Gastroesophageal sphincter (tissue), 4 donors: ENCODE measurements at regions not wholly inside any gene's neighbourhood (a gene's known extent, or its start where the extent isn't known, plus 50 kb on each side); places are given as distances from the start of the nearest gene placed in this dataset.
A peak's percentile ranks its signal among the peaks of the same experiment; 100 is the strongest.

ENCODE experiments used
- ATAC-seq: fragments of 150-250 bp; one replicate; pipeline ENCODE4 v1.9.1; 2016; ENCODE audit warnings: mild to moderate bottlenecking, moderate library complexity
- H3K27ac ChIP-seq, 4 donors: fragments of 200-600 bp; sonication (generic) in 3 of 4; 1 replicate in 3 of 4; 2 replicates in 1 of 4; pipeline ENCODE4 v1.5.1; 2016 to 2019
- H3K27me3 ChIP-seq: fragments of 200-600 bp; sonication (generic); one replicate; pipeline ENCODE4 v1.5.1; 2019
- H3K36me3 ChIP-seq, 2 donors: fragments of 200-600 bp; sonication (generic); one replicate each; pipeline ENCODE4 v1.5.1; 2019; ENCODE audit warnings: control low read depth in 1 of 2
- H3K4me1 ChIP-seq, 3 donors: fragments of 200-600 bp; sonication (generic); 1 replicate in 2 of 3; 2 replicates in 1 of 3; pipeline ENCODE4 v1.5.1; 2016 to 2019; ENCODE audit warnings: control low read depth in 2 of 3
- H3K4me3 ChIP-seq, 2 donors: fragments of 200-600 bp; sonication (generic); one replicate each; pipeline ENCODE4 v1.5.1; 2019; ENCODE audit warnings: mild to moderate bottlenecking in 1 of 2, moderate library complexity in 1 of 2
- H3K9me3 ChIP-seq, 3 donors: fragments of 200-600 bp; sonication (generic); one replicate each; pipeline ENCODE4 v1.5.1; 2017 to 2019; ENCODE audit warnings: control low read depth in 2 of 3
- CTCF ChIP-seq, 4 experiments: fragments of 200-600 bp in 2 of 4; fragments of 450-650 bp in 2 of 4; sonication (generic) in 1 of 4; IDR thresholded peaks; one replicate each; pipeline ENCODE4 v1.5.1; 2017 to 2019; ENCODE audit warnings: antibody characterized with exemption in 4 of 4, mild to moderate bottlenecking in 2 of 4, moderate library complexity in 2 of 4
- EP300 ChIP-seq: sonication (generic); formaldehyde crosslinking; IDR thresholded peaks from one replicate; pipeline ENCODE4 v1.6.1; 2017; ENCODE audit warnings: antibody characterized with exemption, mild to moderate bottlenecking
- POLR2A ChIP-seq, 2 donors: fragments of 450-650 bp; IDR thresholded peaks; one replicate each; pipeline ENCODE4 v1.6.1; 2017; ENCODE audit warnings: antibody characterized with exemption in 2 of 2, mild to moderate bottlenecking in 2 of 2, moderate library complexity in 1 of 2
- POLR2AphosphoS5 ChIP-seq: sonication (generic); formaldehyde crosslinking; IDR thresholded peaks from one replicate; pipeline ENCODE4 v1.6.1; 2017; ENCODE audit warnings: antibody characterized with exemption
- WGBS, 2 donors: methylation state at CpG; one replicate each; pipeline ENCODE4 v1.1.5; 2018; ENCODE audit warnings: low coverage in 1 of 2; 5-methylcytosine and 5-hydroxymethylcytosine counted together

- Histone ChIP-seq H3K27ac (no peak overlapping the region), H3K27me3 (no peaks in the 10 kb centered on the region), H3K9me3 (no peaks in the 10 kb centered on the region), H3K4me1 (no peaks in the 10 kb centered on the region), H3K4me3 (no peak overlapping the region), H3K36me3 (no peaks in the 10 kb centered on the region)
- no peak for ATAC-seq
- TF ChIP-seq CTCF (IDR thresholded peaks at IDR 0.05) = no peak
- TF ChIP-seq POLR2A (IDR thresholded peaks at IDR 0.05) = no peak
- no peak for TF ChIP-seq POLR2AphosphoS5
- no peak for TF ChIP-seq EP300
Observed at GRCh38 chr12:59453475-59453874, 142.4 kb upstream of the SLC16A7 start.

GRCh38 chr12:59452746-59453145 lies 143.1 kb upstream of the SLC16A7 start:
- no peak for ATAC-seq
- Histone ChIP-seq H3K4me3 (no peak overlapping the region), H3K27ac (no peak overlapping the region), H3K27me3 (no peaks in the 10 kb centered on the region), H3K36me3 (no peaks in the 10 kb centered on the region), H3K9me3 (no peaks in the 10 kb centered on the region), H3K4me1 (no peaks in the 10 kb centered on the region)
- no peak for TF ChIP-seq EP300
- TF ChIP-seq POLR2AphosphoS5 = no peak
- no peak for TF ChIP-seq CTCF (IDR thresholded peaks at IDR 0.05)
- TF ChIP-seq POLR2A (IDR thresholded peaks at IDR 0.05) = no peak
- 25 to 35% methylated on average over 2 of the region's 2 CpGs for WGBS, 2 donors

- peak; percentile 50 for ATAC-seq
- no peaks in the 10 kb centered on the region for H3K9me3 ChIP-seq
- H3K27me3 ChIP-seq = no peaks in the 10 kb centered on the region
- no peaks in the 10 kb centered on the region for H3K4me1 ChIP-seq
- no peak for TF ChIP-seq POLR2A (IDR thresholded peaks at IDR 0.05)
- TF ChIP-seq EP300 = no peak
- TF ChIP-seq CTCF (IDR thresholded peaks at IDR 0.05) = no peak
- TF ChIP-seq POLR2AphosphoS5 = no peak
- 65 to 78% methylated on average over 1 of the region's 1 CpG for WGBS, 2 donors
- no peaks in the 10 kb centered on the region for H3K36me3 ChIP-seq
- H3K27ac ChIP-seq = no peak overlapping the region
- H3K4me3 ChIP-seq = no peak overlapping the region
Observed at GRCh38 chr12:59452259-59452658, 143.6 kb upstream of the SLC16A7 start.

GRCh38 chr12:59446116-59446515 lies 149.7 kb upstream of the SLC16A7 start:
- H3K27ac ChIP-seq = no peak overlapping the region
- H3K4me1 ChIP-seq = no peaks in the 10 kb centered on the region
- TF ChIP-seq EP300 (no peak), POLR2AphosphoS5 (no peak), CTCF (IDR thresholded peaks at IDR 0.05) (no peak), POLR2A (IDR thresholded peaks at IDR 0.05) (no peak)
- H3K36me3 ChIP-seq = no peaks in the 10 kb centered on the region
- WGBS, 2 donors = 70 to 75% methylated on average over 2 of the region's 3 CpGs
- ATAC-seq = no peak
- no peaks in the 10 kb centered on the region for H3K27me3 ChIP-seq
- H3K9me3 ChIP-seq = peaks cover 0 to 11% (median 0%) of the 10 kb centered on the region in 3 donors
- no peak overlapping the region for H3K4me3 ChIP-seq

- Histone ChIP-seq H3K9me3 (peaks cover 0 to 23% (median 0%) of the 10 kb centered on the region in 3 donors), H3K4me3 (no peak overlapping the region), H3K36me3 (no peaks in the 10 kb centered on the region), H3K27me3 (no peaks in the 10 kb centered on the region), H3K27ac (no peak overlapping the region), H3K4me1 (no peaks in the 10 kb centered on the region)
- TF ChIP-seq CTCF (IDR thresholded peaks at IDR 0.05) = peak in 1 of 4 experiments; percentile 19
- no peak for TF ChIP-seq POLR2A (IDR thresholded peaks at IDR 0.05)
- WGBS, 2 donors = 83 to 100% methylated on average over 1 of the region's 1 CpG
- no peak for ATAC-seq
Observed at GRCh38 chr12:59444932-59445331, 150.9 kb upstream of the SLC16A7 start.
